Thyroid gland (tissue), 4 donors: ENCODE measurements at regions not wholly inside any gene's neighbourhood (a gene's known extent, or its start where the extent isn't known, plus 50 kb on each side); places are given as distances from the start of the nearest gene placed in this dataset.

Experiments
- DNase-seq, 2 donors: peaks; one replicate each; pipeline ENCODE4 v3.0.0-alpha.2; 2019
- H3K27ac ChIP-seq, 3 donors: fragments of 200-600 bp; sonication (generic); 1 replicate in 2 of 3; 2 replicates in 1 of 3; pipeline ENCODE4 v1.5.1; 2016 to 2019; ENCODE audit warnings: mild to moderate bottlenecking in 1 of 3, moderate library complexity in 1 of 3
- H3K27me3 ChIP-seq: fragments of 200-600 bp; sonication (generic); one replicate; pipeline ENCODE4 v1.5.1; 2019
- H3K36me3 ChIP-seq, 2 donors: fragments of 200-600 bp; sonication (generic); one replicate each; pipeline ENCODE4 v1.5.1; 2016 to 2019
- H3K4me1 ChIP-seq, 2 donors: fragments of 200-600 bp; sonication (generic); one replicate each; pipeline ENCODE4 v1.5.1; 2017 to 2019
- H3K4me3 ChIP-seq, 3 donors: fragments of 200-600 bp; sonication (generic); replicated peaks in 1 of 3; 1 replicate in 2 of 3; 2 replicates in 1 of 3; pipeline ENCODE4 v1.5.1; 2016; ENCODE audit warnings: mild to moderate bottlenecking in 1 of 3
- H3K9me3 ChIP-seq: fragments of 200-600 bp; sonication (generic); one replicate; pipeline ENCODE4 v1.5.1; 2017
- POLR2A ChIP-seq, 2 donors: fragments of 450-650 bp; IDR thresholded peaks; one replicate each; pipeline ENCODE4 v1.6.1; 2017; ENCODE audit warnings: antibody characterized with exemption in 2 of 2, mild to moderate bottlenecking in 2 of 2, moderate library complexity in 1 of 2
- whole genome bisulfite sequencing, 2 donors: methylation state at CpG; one replicate each; pipeline ENCODE4 v1.1.5; 2017; 5-methylcytosine and 5-hydroxymethylcytosine counted together
- intact Hi-C: fragments of 100-400 bp; cut with DNase I; formaldehyde crosslinking; loops from one replicate; pipeline ENCODE4 v1.15.1; 2023
- TF ChIP-seq, protein P1 (sequence below), 6 experiments: fragments of 200-600 bp in 3 of 6; fragments of 450-650 bp in 3 of 6; sonication (generic) in 3 of 6; IDR thresholded peaks; one replicate each; pipeline ENCODE4 v1.5.1; 2016 to 2019; ENCODE audit warnings: antibody characterized with exemption in 6 of 6, mild to moderate bottlenecking in 2 of 6, inconsistent platforms in 1 of 6, moderate library complexity in 1 of 6

DNA sequence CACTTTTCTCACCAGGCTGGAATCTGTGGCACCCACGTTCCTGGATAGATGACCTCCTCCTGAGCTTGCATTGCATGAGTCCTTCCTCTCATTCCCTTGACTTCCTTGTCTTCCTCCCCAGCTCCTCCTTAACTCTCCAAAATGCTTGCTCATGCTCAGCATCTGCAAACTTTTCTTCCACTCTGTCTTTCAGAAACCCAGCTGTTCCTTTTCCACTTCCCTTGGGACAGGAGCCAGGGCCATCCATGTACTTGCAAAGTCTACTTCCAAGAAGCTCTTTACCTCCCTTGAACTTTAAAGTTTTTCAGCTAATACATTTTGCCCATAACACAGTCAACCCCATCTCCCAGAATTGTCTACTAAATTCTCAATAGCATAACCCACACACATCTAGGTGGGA is 861.7 kb downstream of the QKI start:
- H3K36me3 ChIP-seq: no peaks in the 10 kb centered on the region
- H3K9me3 ChIP-seq: no peaks in the 10 kb centered on the region
- H3K27me3 ChIP-seq: no peaks in the 10 kb centered on the region
- H3K4me3 ChIP-seq: no peak overlapping the region
- WGBS, 2 donors: 57 to 62% methylated on average over 1 of the region's 1 CpG
- H3K4me1 ChIP-seq: no peaks in the 10 kb centered on the region
- TF ChIP-seq, protein P1, sequence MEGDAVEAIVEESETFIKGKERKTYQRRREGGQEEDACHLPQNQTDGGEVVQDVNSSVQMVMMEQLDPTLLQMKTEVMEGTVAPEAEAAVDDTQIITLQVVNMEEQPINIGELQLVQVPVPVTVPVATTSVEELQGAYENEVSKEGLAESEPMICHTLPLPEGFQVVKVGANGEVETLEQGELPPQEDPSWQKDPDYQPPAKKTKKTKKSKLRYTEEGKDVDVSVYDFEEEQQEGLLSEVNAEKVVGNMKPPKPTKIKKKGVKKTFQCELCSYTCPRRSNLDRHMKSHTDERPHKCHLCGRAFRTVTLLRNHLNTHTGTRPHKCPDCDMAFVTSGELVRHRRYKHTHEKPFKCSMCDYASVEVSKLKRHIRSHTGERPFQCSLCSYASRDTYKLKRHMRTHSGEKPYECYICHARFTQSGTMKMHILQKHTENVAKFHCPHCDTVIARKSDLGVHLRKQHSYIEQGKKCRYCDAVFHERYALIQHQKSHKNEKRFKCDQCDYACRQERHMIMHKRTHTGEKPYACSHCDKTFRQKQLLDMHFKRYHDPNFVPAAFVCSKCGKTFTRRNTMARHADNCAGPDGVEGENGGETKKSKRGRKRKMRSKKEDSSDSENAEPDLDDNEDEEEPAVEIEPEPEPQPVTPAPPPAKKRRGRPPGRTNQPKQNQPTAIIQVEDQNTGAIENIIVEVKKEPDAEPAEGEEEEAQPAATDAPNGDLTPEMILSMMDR (IDR thresholded peaks at IDR 0.05): no peak
- TF ChIP-seq POLR2A (IDR thresholded peaks at IDR 0.05): no peak
- H3K27ac ChIP-seq: no peak overlapping the region
- DNase-seq: no peak
- intact Hi-C loops: no loop called here

GRCh38 chr6:164275773-164276172 is 861.3 kb downstream of the QKI start:
- no peaks in the 10 kb centered on the region for H3K4me1 ChIP-seq
- H3K36me3 ChIP-seq: no peaks in the 10 kb centered on the region
- H3K4me3 ChIP-seq: no peak overlapping the region
- H3K27me3 ChIP-seq: no peaks in the 10 kb centered on the region
- H3K9me3 ChIP-seq: no peaks in the 10 kb centered on the region
- intact Hi-C loops: no loop called here
- H3K27ac ChIP-seq: no peak overlapping the region
- TF ChIP-seq POLR2A (IDR thresholded peaks at IDR 0.05): no peak
- WGBS, 2 donors: 73 to 77% methylated on average over 1 of the region's 1 CpG
- DNase-seq: no peak

DNA sequence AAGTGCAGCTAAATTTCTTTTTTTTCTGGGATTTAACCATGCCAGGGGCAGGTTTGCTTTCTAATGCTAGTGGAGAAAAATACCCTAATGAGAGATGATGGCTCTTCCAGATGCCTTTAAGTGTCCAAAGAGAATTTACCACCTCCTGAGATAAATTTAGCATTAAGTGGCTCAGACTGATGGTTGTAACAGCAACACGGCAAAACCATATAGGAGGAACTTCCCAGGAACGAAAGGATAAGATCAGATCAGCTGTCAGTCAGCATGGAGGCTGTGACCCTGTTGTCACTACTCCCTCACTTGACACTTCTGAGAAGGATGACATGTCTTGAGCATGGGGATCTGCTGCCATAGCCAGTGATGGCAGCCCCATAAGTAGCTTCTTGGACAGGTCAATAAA is 860.0 kb downstream of the QKI start:
- H3K9me3 ChIP-seq: no peaks in the 10 kb centered on the region
- H3K36me3 ChIP-seq: no peaks in the 10 kb centered on the region
- WGBS, 2 donors: 35 to 58% methylated on average over 2 of the region's 2 CpGs
- DNase-seq: no peak
- no peak overlapping the region for H3K27ac ChIP-seq
- no peak overlapping the region for H3K4me3 ChIP-seq
- intact Hi-C loops: no loop called here
- no peaks in the 10 kb centered on the region for H3K27me3 ChIP-seq
- no peak for TF ChIP-seq POLR2A (IDR thresholded peaks at IDR 0.05)
- TF ChIP-seq, protein P1 (IDR thresholded peaks at IDR 0.05): no peak
- H3K4me1 ChIP-seq: no peaks in the 10 kb centered on the region

GRCh38 chr6:164273491-164273890 is 859.0 kb downstream of the QKI start:
- intact Hi-C loops: no loop called here

GRCh38 chr6:164266851-164267250 is 852.3 kb downstream of the QKI start:
- TF ChIP-seq, protein P1 (IDR thresholded peaks at IDR 0.05): no peak
- TF ChIP-seq POLR2A (IDR thresholded peaks at IDR 0.05): no peak
- 70 to 79% methylated on average over 3 of the region's 3 CpGs for WGBS, 2 donors
- Histone ChIP-seq H3K27ac (no peak overlapping the region), H3K4me1 (no peaks in the 10 kb centered on the region), H3K4me3 (no peak overlapping the region), H3K27me3 (no peaks in the 10 kb centered on the region), H3K36me3 (no peaks in the 10 kb centered on the region), H3K9me3 (no peaks in the 10 kb centered on the region)
- intact Hi-C loops: no loop called here
- no peak for DNase-seq

More at GRCh38 chr6:164273491-164273890, 859.0 kb downstream of the QKI start:
- H3K4me1 ChIP-seq: no peaks in the 10 kb centered on the region
- no peak overlapping the region for H3K4me3 ChIP-seq
- DNase-seq: no peak
- no peaks in the 10 kb centered on the region for H3K9me3 ChIP-seq
- no peak for TF ChIP-seq POLR2A (IDR thresholded peaks at IDR 0.05)
- TF ChIP-seq, protein P1 (IDR thresholded peaks at IDR 0.05): no peak
- no peaks in the 10 kb centered on the region for H3K27me3 ChIP-seq
- H3K27ac ChIP-seq: no peak overlapping the region
- H3K36me3 ChIP-seq: no peaks in the 10 kb centered on the region
- 87 to 90% methylated on average over 3 of the region's 3 CpGs for WGBS, 2 donors

DNA sequence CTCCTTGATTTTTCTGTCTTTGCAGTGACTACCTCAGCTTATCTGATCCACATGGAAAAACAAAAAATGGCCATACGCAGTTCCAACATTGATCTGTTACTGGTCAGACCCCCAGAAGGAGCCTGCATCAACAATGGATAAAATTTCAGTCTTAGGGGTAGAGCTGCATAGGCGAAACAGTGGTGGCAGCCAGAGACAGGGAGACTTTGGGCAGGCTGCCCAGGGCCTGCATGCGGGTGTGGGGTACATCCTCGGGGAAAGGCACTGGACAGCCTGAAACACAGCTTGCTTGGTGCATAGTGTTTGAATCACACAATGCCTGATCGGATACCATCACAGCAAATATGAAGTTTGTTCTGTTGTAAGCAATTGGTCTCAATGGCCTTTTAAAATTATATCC is 847.8 kb downstream of the QKI start:
- no peaks in the 10 kb centered on the region for H3K36me3 ChIP-seq
- H3K27me3 ChIP-seq: no peaks in the 10 kb centered on the region
- 78 to 84% methylated on average over 5 of the region's 5 CpGs for WGBS, 2 donors
- no peak for DNase-seq
- intact Hi-C loops: no loop called here
- H3K27ac ChIP-seq: no peak overlapping the region
- H3K4me3 ChIP-seq: no peak overlapping the region
- TF ChIP-seq, protein P1 (IDR thresholded peaks at IDR 0.05): no peak
- no peak for TF ChIP-seq POLR2A (IDR thresholded peaks at IDR 0.05)
- H3K4me1 ChIP-seq: no peaks in the 10 kb centered on the region
- H3K9me3 ChIP-seq: no peaks in the 10 kb centered on the region
